HFFc6 (cell line): ENCODE measurements at regions not wholly inside any gene's neighbourhood (a gene's known extent, or its start where the extent isn't known, plus 50 kb on each side); places are given as distances from the start of the nearest gene placed in this dataset.

ENCODE experiments used
- DNase-seq: peaks from one replicate; pipeline ENCODE4 v3.0.0-alpha.2; 2018
- H3K27ac Mint-ChIP-seq: 2 replicates; pipeline ENCODE4 v1.8.0; 2020; ENCODE audit warnings: mild to moderate bottlenecking, mixed read lengths
- H3K27me3 Mint-ChIP-seq: 2 replicates; pipeline ENCODE4 v1.8.0; 2021; ENCODE audit warnings: mild to moderate bottlenecking, moderate library complexity, mixed read lengths; ENCODE audit not compliant: insufficient read depth
- H3K36me3 Mint-ChIP-seq: 2 replicates; pipeline ENCODE4 v1.8.0; 2021; ENCODE audit warnings: low read depth, mixed read lengths
- H3K4me1 Mint-ChIP-seq: 2 replicates; pipeline ENCODE4 v1.8.0; 2020; ENCODE audit warnings: low read depth, mixed read lengths
- H3K4me3 Mint-ChIP-seq: 2 replicates; pipeline ENCODE4 v1.8.0; 2020; ENCODE audit warnings: mild to moderate bottlenecking, moderate library complexity, mixed read lengths
- H3K9me3 Mint-ChIP-seq: 2 replicates; pipeline ENCODE4 v1.8.0; 2020; ENCODE audit warnings: mild to moderate bottlenecking, mixed read lengths
- CTCF ChIP-seq: fragments of 200-600 bp; sonication (generic); IDR thresholded peaks from 2 replicates; pipeline ENCODE4 v1.5.0; 2021; ENCODE audit warnings: antibody characterized with exemption, mild to moderate bottlenecking

GRCh38 chr5:166163996-166164610, 2127.3 kb upstream of the WWC1 start:
- peaks cover 23% of the 10 kb centered on the region for H3K9me3 Mint-ChIP-seq
- no peak overlapping the region for H3K27ac Mint-ChIP-seq
- no peak overlapping the region for H3K4me3 Mint-ChIP-seq
- no peaks in the 10 kb centered on the region for H3K27me3 Mint-ChIP-seq
- H3K4me1 Mint-ChIP-seq = no peaks in the 10 kb centered on the region
- DNase-seq = no peak
- H3K36me3 Mint-ChIP-seq = no peaks in the 10 kb centered on the region
- TF ChIP-seq CTCF = no peak

GRCh38 chr5:166165596-166165995, 2125.8 kb upstream of the WWC1 start:
- Mint-ChIP-seq H3K9me3 (peaks cover 29% of the 10 kb centered on the region), H3K27ac (no peak overlapping the region), H3K4me3 (no peak overlapping the region), H3K27me3 (no peaks in the 10 kb centered on the region), H3K36me3 (peaks cover 2% of the 10 kb centered on the region; the same call in 1 of the 2 replicates), H3K4me1 (no peaks in the 10 kb centered on the region)
- no peak for DNase-seq
- TF ChIP-seq CTCF = no peak

- Mint-ChIP-seq H3K27ac (no peak overlapping the region), H3K4me3 (no peak overlapping the region), H3K27me3 (no peaks in the 10 kb centered on the region), H3K9me3 (peaks cover 31% of the 10 kb centered on the region), H3K4me1 (no peaks in the 10 kb centered on the region), H3K36me3 (peaks cover 5% of the 10 kb centered on the region; the same call in 1 of the 2 replicates)
- TF ChIP-seq CTCF = no peak
- DNase-seq = no peak
Measured at GRCh38 chr5:166166071-166166470, 2125.4 kb upstream of the WWC1 start.

GRCh38 chr5:166172597-166172996, 2118.8 kb upstream of the WWC1 start:
- H3K4me3 Mint-ChIP-seq = no peak overlapping the region
- H3K27me3 Mint-ChIP-seq = peaks cover 3% of the 10 kb centered on the region; the same call in 1 of the 2 replicates
- no peaks in the 10 kb centered on the region for H3K4me1 Mint-ChIP-seq
- TF ChIP-seq CTCF = no peak
- no peak overlapping the region for H3K27ac Mint-ChIP-seq
- peaks cover 49% of the 10 kb centered on the region for H3K9me3 Mint-ChIP-seq
- DNase-seq = no peak
- H3K36me3 Mint-ChIP-seq = peaks cover 5% of the 10 kb centered on the region; the same call in 1 of the 2 replicates

- Mint-ChIP-seq H3K9me3 (peaks cover 54% of the 10 kb centered on the region), H3K36me3 (no peaks in the 10 kb centered on the region; the same call in 1 of the 2 replicates), H3K4me3 (no peak overlapping the region), H3K4me1 (no peaks in the 10 kb centered on the region), H3K27me3 (peaks cover 3% of the 10 kb centered on the region; the same call in 1 of the 2 replicates), H3K27ac (no peak overlapping the region)
- TF ChIP-seq CTCF = no peak
- no peak for DNase-seq
Measured at GRCh38 chr5:166178411-166179080, 2112.9 kb upstream of the WWC1 start.
